ENCODE measurements at regions not wholly inside any gene's neighbourhood (a gene's known extent, or its start where the extent isn't known, plus 50 kb on each side); places are given as distances from the start of the nearest gene placed in this dataset.
A peak's percentile ranks its signal among the peaks of the same experiment; 100 is the strongest.

DNA sequence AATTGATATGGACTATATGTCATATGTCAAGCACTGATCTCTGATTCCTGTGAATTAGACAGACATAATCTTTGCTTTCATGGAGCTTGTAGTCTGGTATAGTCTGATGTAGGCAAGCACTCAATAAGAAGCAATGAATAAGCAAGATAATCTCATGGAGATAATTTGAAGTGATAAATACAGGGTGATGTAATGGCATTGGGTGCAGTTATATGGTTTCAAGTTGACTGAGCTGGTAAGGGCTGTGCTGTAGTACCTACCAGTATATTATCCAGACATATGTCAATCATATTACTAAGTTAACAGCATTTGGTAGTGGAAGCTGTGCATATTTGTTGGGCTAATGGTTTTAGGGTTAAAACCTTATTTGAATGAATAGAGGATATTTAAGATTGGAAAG, 117.5 kb upstream of the PRPS1L1 start:
- no peak for TF ChIP-seq CREB1 (IDR thresholded peaks at IDR 0.05; ENCODE audit: low read depth)
- TF ChIP-seq TAF1 (IDR thresholded peaks at IDR 0.05; ENCODE audit: low read depth): no peak
- no peak for TF ChIP-seq RAD21 (IDR thresholded peaks at IDR 0.05; ENCODE audit: low read depth)
- no peak for TF ChIP-seq CEBPB (IDR thresholded peaks at IDR 0.05)
- TF ChIP-seq ZBTB7A (IDR thresholded peaks at IDR 0.05; ENCODE audit: low read depth): no peak

DNA sequence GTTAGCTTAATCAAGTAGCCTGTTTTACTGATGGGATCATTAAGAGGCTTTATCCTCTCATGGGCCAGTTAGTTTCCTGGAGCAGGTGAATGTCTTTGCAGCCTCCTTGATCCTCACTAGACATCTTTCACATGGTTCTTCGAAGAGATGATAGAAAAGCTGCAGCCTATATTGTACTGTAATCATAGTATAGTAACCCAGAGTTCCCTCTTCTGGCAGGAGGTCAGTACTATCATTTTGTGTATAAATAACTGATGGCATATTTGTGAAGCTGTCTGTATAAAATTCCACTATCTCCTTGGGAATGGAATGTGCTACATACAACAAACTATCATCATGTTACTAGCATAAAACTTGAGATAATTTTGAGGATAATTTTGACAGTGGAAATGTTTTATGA, 123.8 kb upstream of the PRPS1L1 start:
- TF ChIP-seq RAD21 (IDR thresholded peaks at IDR 0.05; ENCODE audit: low read depth) (peak; percentile 9; the same call in 1 of the 2 replicates), TCF12 (IDR thresholded peaks at IDR 0.05; ENCODE audit: low read depth) (no peak)

- TF ChIP-seq MAX (IDR thresholded peaks at IDR 0.05) (no peak), NFIC (IDR thresholded peaks at IDR 0.05) (no peak), RAD21 (IDR thresholded peaks at IDR 0.05; ENCODE audit: low read depth) (no peak), CREB1 (IDR thresholded peaks at IDR 0.05; ENCODE audit: low read depth) (no peak), TAF1 (IDR thresholded peaks at IDR 0.05; ENCODE audit: low read depth) (no peak), TCF12 (IDR thresholded peaks at IDR 0.05; ENCODE audit: low read depth) (no peak), CEBPB (IDR thresholded peaks at IDR 0.05) (no peak), TEAD4 (IDR thresholded peaks at IDR 0.05) (no peak), ZBTB7A (IDR thresholded peaks at IDR 0.05; ENCODE audit: low read depth) (no peak), YY1 (IDR thresholded peaks at IDR 0.05; ENCODE audit: low read depth) (no peak), EGR1 (IDR thresholded peaks at IDR 0.05) (no peak), FOXM1 (IDR thresholded peaks at IDR 0.05; ENCODE audit: borderline replicate concordance, low read depth) (no peak)
- TF ChIP-seq, protein P1, sequence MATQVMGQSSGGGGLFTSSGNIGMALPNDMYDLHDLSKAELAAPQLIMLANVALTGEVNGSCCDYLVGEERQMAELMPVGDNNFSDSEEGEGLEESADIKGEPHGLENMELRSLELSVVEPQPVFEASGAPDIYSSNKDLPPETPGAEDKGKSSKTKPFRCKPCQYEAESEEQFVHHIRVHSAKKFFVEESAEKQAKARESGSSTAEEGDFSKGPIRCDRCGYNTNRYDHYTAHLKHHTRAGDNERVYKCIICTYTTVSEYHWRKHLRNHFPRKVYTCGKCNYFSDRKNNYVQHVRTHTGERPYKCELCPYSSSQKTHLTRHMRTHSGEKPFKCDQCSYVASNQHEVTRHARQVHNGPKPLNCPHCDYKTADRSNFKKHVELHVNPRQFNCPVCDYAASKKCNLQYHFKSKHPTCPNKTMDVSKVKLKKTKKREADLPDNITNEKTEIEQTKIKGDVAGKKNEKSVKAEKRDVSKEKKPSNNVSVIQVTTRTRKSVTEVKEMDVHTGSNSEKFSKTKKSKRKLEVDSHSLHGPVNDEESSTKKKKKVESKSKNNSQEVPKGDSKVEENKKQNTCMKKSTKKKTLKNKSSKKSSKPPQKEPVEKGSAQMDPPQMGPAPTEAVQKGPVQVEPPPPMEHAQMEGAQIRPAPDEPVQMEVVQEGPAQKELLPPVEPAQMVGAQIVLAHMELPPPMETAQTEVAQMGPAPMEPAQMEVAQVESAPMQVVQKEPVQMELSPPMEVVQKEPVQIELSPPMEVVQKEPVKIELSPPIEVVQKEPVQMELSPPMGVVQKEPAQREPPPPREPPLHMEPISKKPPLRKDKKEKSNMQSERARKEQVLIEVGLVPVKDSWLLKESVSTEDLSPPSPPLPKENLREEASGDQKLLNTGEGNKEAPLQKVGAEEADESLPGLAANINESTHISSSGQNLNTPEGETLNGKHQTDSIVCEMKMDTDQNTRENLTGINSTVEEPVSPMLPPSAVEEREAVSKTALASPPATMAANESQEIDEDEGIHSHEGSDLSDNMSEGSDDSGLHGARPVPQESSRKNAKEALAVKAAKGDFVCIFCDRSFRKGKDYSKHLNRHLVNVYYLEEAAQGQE (IDR thresholded peaks at IDR 0.05; ENCODE audit: low read depth): no peak
- TF ChIP-seq, protein P2, sequence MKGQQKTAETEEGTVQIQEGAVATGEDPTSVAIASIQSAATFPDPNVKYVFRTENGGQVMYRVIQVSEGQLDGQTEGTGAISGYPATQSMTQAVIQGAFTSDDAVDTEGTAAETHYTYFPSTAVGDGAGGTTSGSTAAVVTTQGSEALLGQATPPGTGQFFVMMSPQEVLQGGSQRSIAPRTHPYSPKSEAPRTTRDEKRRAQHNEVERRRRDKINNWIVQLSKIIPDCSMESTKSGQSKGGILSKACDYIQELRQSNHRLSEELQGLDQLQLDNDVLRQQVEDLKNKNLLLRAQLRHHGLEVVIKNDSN (IDR thresholded peaks at IDR 0.05): no peak
Observed at GRCh38 chr7:18153183-18153748, 125.6 kb upstream of the PRPS1L1 start.

DNA sequence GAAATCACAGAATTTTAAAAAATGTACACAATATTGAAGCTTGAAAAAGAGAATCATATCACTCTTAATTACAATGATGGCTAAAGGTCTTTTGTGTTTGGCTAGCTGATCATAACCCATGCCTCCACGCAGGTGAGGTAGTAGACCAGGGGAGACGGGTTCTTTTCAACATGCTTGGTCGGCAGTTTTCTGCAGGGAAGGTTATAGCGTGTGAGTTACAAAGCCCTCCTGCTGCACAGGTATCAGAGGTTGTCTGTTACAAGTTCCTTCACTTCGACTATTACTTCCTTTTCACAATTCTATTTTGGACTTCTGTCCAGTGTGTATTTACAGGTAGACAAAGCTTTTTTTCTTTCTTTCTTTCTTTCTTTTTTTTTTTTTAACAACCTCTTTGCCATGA, 127.1 kb upstream of the PRPS1L1 start:
- no peak for TF ChIP-seq CREB1 (IDR thresholded peaks at IDR 0.05; ENCODE audit: low read depth)
- TF ChIP-seq NFIC (IDR thresholded peaks at IDR 0.05): no peak
- TF ChIP-seq YY1 (IDR thresholded peaks at IDR 0.05; ENCODE audit: low read depth): no peak
- TF ChIP-seq FOXM1 (IDR thresholded peaks at IDR 0.05; ENCODE audit: borderline replicate concordance, low read depth): no peak

GRCh38 chr7:18157233-18157632, 129.6 kb upstream of the PRPS1L1 start:
- TF ChIP-seq CREB1 (IDR thresholded peaks at IDR 0.05; ENCODE audit: low read depth): no peak
- TF ChIP-seq TEAD4 (IDR thresholded peaks at IDR 0.05): no peak
- TF ChIP-seq CEBPB (IDR thresholded peaks at IDR 0.05): no peak
- TF ChIP-seq YY1 (IDR thresholded peaks at IDR 0.05; ENCODE audit: low read depth): no peak
- no peak for TF ChIP-seq MAX (IDR thresholded peaks at IDR 0.05)
- TF ChIP-seq TCF12 (IDR thresholded peaks at IDR 0.05; ENCODE audit: low read depth): no peak
- TF ChIP-seq, protein P2 (IDR thresholded peaks at IDR 0.05): no peak
- TF ChIP-seq RAD21 (IDR thresholded peaks at IDR 0.05; ENCODE audit: low read depth): no peak
- no peak for TF ChIP-seq NFIC (IDR thresholded peaks at IDR 0.05)
- no peak for TF ChIP-seq FOXM1 (IDR thresholded peaks at IDR 0.05; ENCODE audit: borderline replicate concordance, low read depth)
- TF ChIP-seq TAF1 (IDR thresholded peaks at IDR 0.05; ENCODE audit: low read depth): no peak
- TF ChIP-seq ZBTB7A (IDR thresholded peaks at IDR 0.05; ENCODE audit: low read depth): no peak
- TF ChIP-seq EGR1 (IDR thresholded peaks at IDR 0.05): no peak
- TF ChIP-seq, protein P1 (IDR thresholded peaks at IDR 0.05; ENCODE audit: low read depth): no peak
- TF ChIP-seq EP300 (IDR thresholded peaks at IDR 0.05; ENCODE audit: borderline replicate concordance): no peak

- TF ChIP-seq FOXM1 (IDR thresholded peaks at IDR 0.05; ENCODE audit: borderline replicate concordance, low read depth): no peak
- TF ChIP-seq TAF1 (IDR thresholded peaks at IDR 0.05; ENCODE audit: low read depth): no peak
- no peak for TF ChIP-seq TEAD4 (IDR thresholded peaks at IDR 0.05)
- TF ChIP-seq RAD21 (IDR thresholded peaks at IDR 0.05; ENCODE audit: low read depth): no peak
- TF ChIP-seq, protein P1 (IDR thresholded peaks at IDR 0.05; ENCODE audit: low read depth): no peak
- no peak for TF ChIP-seq ZBTB7A (IDR thresholded peaks at IDR 0.05; ENCODE audit: low read depth)
- TF ChIP-seq TCF12 (IDR thresholded peaks at IDR 0.05; ENCODE audit: low read depth): no peak
- no peak for TF ChIP-seq MAX (IDR thresholded peaks at IDR 0.05)
- no peak for TF ChIP-seq NFIC (IDR thresholded peaks at IDR 0.05)
- no peak for TF ChIP-seq CEBPB (IDR thresholded peaks at IDR 0.05)
- no peak for TF ChIP-seq CREB1 (IDR thresholded peaks at IDR 0.05; ENCODE audit: low read depth)
- TF ChIP-seq, protein P2 (IDR thresholded peaks at IDR 0.05): no peak
- no peak for TF ChIP-seq EP300 (IDR thresholded peaks at IDR 0.05; ENCODE audit: borderline replicate concordance)
- TF ChIP-seq YY1 (IDR thresholded peaks at IDR 0.05; ENCODE audit: low read depth): no peak
- no peak for TF ChIP-seq EGR1 (IDR thresholded peaks at IDR 0.05)
Observed at GRCh38 chr7:18162657-18163056, 135.0 kb upstream of the PRPS1L1 start.

Data from Ishikawa (cell line).